Activated CD8-positive, alpha-beta T cell treated with anti-CD3 and anti-CD28 coated beads for 36 hours (primary cell): ENCODE measurements at regions not wholly inside any gene's neighbourhood (a gene's known extent, or its start where the extent isn't known, plus 50 kb on each side); places are given as distances from the start of the nearest gene placed in this dataset.

Experiments
- ATAC-seq: fragments of 200-7000 bp; cut with Tn5 transposase; one replicate; pipeline ENCODE4 v1.10.0; 2021; ENCODE audit warnings: mild to moderate bottlenecking, moderate library complexity
- CTCF ChIA-PET: fragments of 350-600 bp; sonication (Branson Sonifier 250); formaldehyde crosslinking; loops from one replicate; lab custom pipeline; 2021; ENCODE audit warnings: antibody characterized with exemption; lab: Charles Lee
- POLR2A ChIA-PET: fragments of 350-600 bp; sonication (Branson Sonifier 250); formaldehyde crosslinking; loops from one replicate; lab custom pipeline; 2021; ENCODE audit warnings: antibody characterized with exemption; lab: Charles Lee
- DNase-seq: peaks from one replicate; pipeline ENCODE4 v3.0.0-alpha.2; 2020
- H3K27ac Mint-ChIP-seq: one replicate; pipeline ENCODE4 v1.8.0; 2021; ENCODE audit warnings: mild to moderate bottlenecking, mixed read lengths
- H3K27me3 Mint-ChIP-seq: one replicate; pipeline ENCODE4 v1.8.0; 2021; ENCODE audit warnings: mixed read lengths
- H3K36me3 Mint-ChIP-seq: one replicate; pipeline ENCODE4 v1.8.0; 2021; ENCODE audit warnings: low read depth, mixed read lengths
- H3K4me1 Mint-ChIP-seq: one replicate; pipeline ENCODE4 v1.8.0; 2021; ENCODE audit warnings: low read depth, mixed read lengths
- H3K4me3 Mint-ChIP-seq: one replicate; pipeline ENCODE4 v1.8.0; 2021; ENCODE audit warnings: mild to moderate bottlenecking, moderate library complexity, mixed read lengths
- H3K9me3 Mint-ChIP-seq: one replicate; pipeline ENCODE4 v1.8.0; 2021; ENCODE audit warnings: mixed read lengths
- CTCF ChIP-seq: fragments of 200-600 bp; IDR thresholded peaks from one replicate; pipeline ENCODE4 v1.8.0; 2022; ENCODE audit warnings: antibody characterized with exemption, mild to moderate bottlenecking
- intact Hi-C: fragments of 100-400 bp; cut with micrococcal nuclease; formaldehyde crosslinking; loops from one replicate; pipeline ENCODE4 v1.10.0; 2022

GRCh38 chr5:107196500-107197059 lies 474.2 kb downstream of the EFNA5 start:
- ChIA-PET POLR2A (no interaction called here), CTCF (no interaction called here)
- Mint-ChIP-seq H3K27ac (no peak overlapping the region), H3K36me3 (no peaks in the 10 kb centered on the region), H3K27me3 (no peaks in the 10 kb centered on the region), H3K4me1 (no peaks in the 10 kb centered on the region), H3K9me3 (no peaks in the 10 kb centered on the region), H3K4me3 (no peak overlapping the region)
- TF ChIP-seq CTCF: no peak
- DNase-seq: no peak
- no peak for ATAC-seq
- intact Hi-C loops: no loop called here

GRCh38 chr5:107195890-107196395 lies 474.8 kb downstream of the EFNA5 start:
- ChIA-PET CTCF (no interaction called here), POLR2A (no interaction called here)
- intact Hi-C loops: no loop called here
- TF ChIP-seq CTCF: no peak
- Mint-ChIP-seq H3K4me1 (no peaks in the 10 kb centered on the region), H3K36me3 (no peaks in the 10 kb centered on the region), H3K27me3 (no peaks in the 10 kb centered on the region), H3K4me3 (no peak overlapping the region), H3K9me3 (no peaks in the 10 kb centered on the region), H3K27ac (no peak overlapping the region)
- DNase-seq (no peak), ATAC-seq (no peak)

GRCh38 chr5:107184871-107185270 lies 485.9 kb downstream of the EFNA5 start:
- H3K4me3 Mint-ChIP-seq: no peak overlapping the region
- H3K9me3 Mint-ChIP-seq: peaks cover 3% of the 10 kb centered on the region
- no peak for ATAC-seq
- no peaks in the 10 kb centered on the region for H3K4me1 Mint-ChIP-seq
- H3K36me3 Mint-ChIP-seq: no peaks in the 10 kb centered on the region
- POLR2A ChIA-PET: no interaction called here
- intact Hi-C loops: no loop called here
- H3K27ac Mint-ChIP-seq: no peak overlapping the region
- CTCF ChIA-PET: no interaction called here
- no peak for DNase-seq
- TF ChIP-seq CTCF: no peak
- H3K27me3 Mint-ChIP-seq: no peaks in the 10 kb centered on the region

- peaks cover 5% of the 10 kb centered on the region for H3K9me3 Mint-ChIP-seq
- no peak overlapping the region for H3K4me3 Mint-ChIP-seq
- no peak for TF ChIP-seq CTCF
- H3K27me3 Mint-ChIP-seq: no peaks in the 10 kb centered on the region
- no peaks in the 10 kb centered on the region for H3K4me1 Mint-ChIP-seq
- no peaks in the 10 kb centered on the region for H3K36me3 Mint-ChIP-seq
- no peak for ATAC-seq
- intact Hi-C loops: no loop called here
- ChIA-PET CTCF (no interaction called here), POLR2A (no interaction called here)
- no peak overlapping the region for H3K27ac Mint-ChIP-seq
- no peak for DNase-seq
Measured at GRCh38 chr5:107184066-107184465, 486.7 kb downstream of the EFNA5 start.

GRCh38 chr5:107170620-107171019 lies 500.1 kb downstream of the EFNA5 start:
- intact Hi-C loops: no loop called here
- TF ChIP-seq CTCF: no peak

More at GRCh38 chr5:107170620-107171019, 500.1 kb downstream of the EFNA5 start:
- Mint-ChIP-seq H3K9me3 (peaks cover 13% of the 10 kb centered on the region), H3K27me3 (no peaks in the 10 kb centered on the region), H3K36me3 (no peaks in the 10 kb centered on the region), H3K27ac (no peak overlapping the region), H3K4me3 (no peak overlapping the region), H3K4me1 (no peaks in the 10 kb centered on the region)
- ChIA-PET POLR2A (no interaction called here), CTCF (no interaction called here)
- DNase-seq (no peak), ATAC-seq (no peak)
